ENCODE measurements at regions not wholly inside any gene's neighbourhood (a gene's known extent, or its start where the extent isn't known, plus 50 kb on each side); places are given as distances from the start of the nearest gene placed in this dataset.

DNA sequence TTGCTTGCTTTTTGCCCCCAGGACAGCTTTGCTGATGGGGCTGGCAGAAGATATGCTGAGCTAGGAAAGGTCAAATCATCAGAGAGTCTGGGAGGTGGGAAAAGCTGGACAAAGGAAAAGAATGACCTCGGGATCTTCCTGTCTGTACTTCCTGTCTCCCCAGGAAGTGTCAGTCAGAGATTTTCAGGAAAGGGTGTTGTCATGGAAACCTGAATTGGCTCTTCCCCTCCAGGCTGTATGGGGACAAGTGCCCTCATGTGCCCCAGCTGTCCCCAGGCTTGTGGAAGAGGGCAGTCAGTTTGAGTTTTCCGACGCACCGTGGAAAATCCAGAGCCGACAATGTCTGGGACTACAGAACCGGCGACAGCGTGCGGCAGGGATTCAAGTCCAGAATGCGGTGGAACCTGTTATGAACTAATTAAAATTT is 122.7 kb upstream of the ZFHX3 start:
- FAIRE-seq (no peak), DNase-seq (ENCODE audit: insufficient read length) (no peak)
- TF ChIP-seq TAF1 (IDR thresholded peaks at IDR 0.05; ENCODE audit: borderline replicate concordance, low read depth, low read length) (no peak), POLR2AphosphoS5 (IDR thresholded peaks at IDR 0.05; ENCODE audit: low read depth, low read length) (no peak), POLR2A (IDR thresholded peaks at IDR 0.05; ENCODE audit: low read depth, low read length) (no peak)

DNA sequence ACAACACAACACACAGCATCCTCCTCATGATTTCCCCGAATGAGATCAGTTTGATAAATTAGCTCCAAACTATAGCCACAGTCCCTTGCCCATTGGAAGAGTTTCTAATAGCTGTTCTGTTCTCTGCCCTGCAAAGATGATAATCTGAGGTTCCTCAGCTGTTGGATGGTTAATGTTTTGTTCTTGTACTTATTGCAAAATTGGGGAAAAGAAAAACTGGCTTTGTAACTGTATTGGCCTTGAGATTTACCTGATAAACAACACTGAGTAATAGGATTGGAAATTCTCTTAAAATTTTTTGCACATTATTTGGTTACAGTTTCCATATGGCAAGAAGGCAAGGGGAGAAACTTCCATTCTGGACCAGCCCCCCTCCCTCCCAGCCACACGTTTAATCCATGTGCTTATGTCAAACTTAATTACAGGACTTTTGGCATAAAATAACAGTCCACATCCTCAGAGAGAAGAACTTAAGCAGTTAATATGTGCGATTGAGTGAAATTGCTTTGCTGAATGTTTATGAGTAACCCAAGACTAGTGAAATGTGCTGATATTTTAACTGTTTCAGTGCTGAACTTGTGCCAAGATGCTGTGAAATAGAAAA is 119.1 kb upstream of the ZFHX3 start:
- no peak for TF ChIP-seq TAF1 (IDR thresholded peaks at IDR 0.05; ENCODE audit: borderline replicate concordance, low read depth, low read length)
- TF ChIP-seq POLR2AphosphoS5 (IDR thresholded peaks at IDR 0.05; ENCODE audit: low read depth, low read length): no peak
- no peak for TF ChIP-seq POLR2A (IDR thresholded peaks at IDR 0.05; ENCODE audit: low read depth, low read length)
- FAIRE-seq (no peak), DNase-seq (ENCODE audit: insufficient read length) (no peak)

DNA sequence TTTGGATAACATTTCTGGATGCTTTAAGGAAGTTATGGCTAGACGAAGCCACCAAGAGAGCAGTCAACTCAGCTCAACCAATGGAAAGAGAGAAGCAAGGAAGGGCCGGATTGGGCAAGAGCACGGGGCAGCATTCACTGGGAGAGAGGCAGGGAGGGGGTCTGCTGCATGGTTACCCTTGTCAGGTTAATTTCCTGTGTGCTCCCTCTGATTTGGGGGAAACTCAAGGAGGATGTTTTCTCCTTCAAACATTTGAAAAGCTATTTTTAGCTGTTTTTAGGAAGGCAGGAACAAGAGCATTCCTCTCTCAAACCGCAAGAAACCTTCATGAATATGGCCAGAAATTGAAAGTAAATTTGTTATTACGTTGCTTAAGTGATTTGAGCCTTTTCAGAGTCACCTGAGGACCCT is 118.5 kb upstream of the ZFHX3 start:
- no peak for TF ChIP-seq POLR2AphosphoS5 (IDR thresholded peaks at IDR 0.05; ENCODE audit: low read depth, low read length)
- TF ChIP-seq TAF1 (IDR thresholded peaks at IDR 0.05; ENCODE audit: borderline replicate concordance, low read depth, low read length): no peak
- TF ChIP-seq POLR2A (IDR thresholded peaks at IDR 0.05; ENCODE audit: low read depth, low read length): no peak
- DNase-seq (ENCODE audit: insufficient read length): no peak
- FAIRE-seq: no peak

DNA sequence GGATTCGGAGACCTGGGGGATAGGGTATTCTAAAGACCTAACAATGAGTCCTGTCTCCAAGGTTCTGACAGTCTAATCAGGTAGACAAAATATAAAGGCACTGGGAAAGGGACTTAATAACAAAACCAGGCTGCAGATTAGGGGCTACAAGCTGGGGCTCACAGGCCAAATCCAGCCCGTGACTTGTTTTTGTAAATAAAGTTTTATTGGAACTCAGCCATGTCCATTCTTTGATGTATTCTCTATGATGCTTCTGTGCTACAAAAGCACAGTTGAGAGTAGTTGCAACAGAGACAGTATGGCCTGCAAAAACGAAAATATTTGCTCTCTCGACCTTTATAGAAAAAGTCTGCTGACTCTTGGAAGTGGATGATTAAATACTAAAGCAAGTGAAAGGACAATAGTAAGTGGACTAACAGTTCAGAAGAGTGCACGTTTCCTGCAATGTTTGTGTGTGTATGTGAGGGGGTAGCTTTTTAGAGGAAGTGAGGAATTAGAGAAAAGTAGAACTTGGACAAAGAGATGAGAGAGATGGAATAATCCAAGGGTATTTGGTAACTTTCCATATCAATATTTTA is 115.4 kb upstream of the ZFHX3 start:
- DNase-seq (ENCODE audit: insufficient read length) (no peak), FAIRE-seq (no peak)
- TF ChIP-seq POLR2A (IDR thresholded peaks at IDR 0.05; ENCODE audit: low read depth, low read length): no peak
- no peak for TF ChIP-seq TAF1 (IDR thresholded peaks at IDR 0.05; ENCODE audit: borderline replicate concordance, low read depth, low read length)
- TF ChIP-seq POLR2AphosphoS5 (IDR thresholded peaks at IDR 0.05; ENCODE audit: low read depth, low read length): no peak

DNA sequence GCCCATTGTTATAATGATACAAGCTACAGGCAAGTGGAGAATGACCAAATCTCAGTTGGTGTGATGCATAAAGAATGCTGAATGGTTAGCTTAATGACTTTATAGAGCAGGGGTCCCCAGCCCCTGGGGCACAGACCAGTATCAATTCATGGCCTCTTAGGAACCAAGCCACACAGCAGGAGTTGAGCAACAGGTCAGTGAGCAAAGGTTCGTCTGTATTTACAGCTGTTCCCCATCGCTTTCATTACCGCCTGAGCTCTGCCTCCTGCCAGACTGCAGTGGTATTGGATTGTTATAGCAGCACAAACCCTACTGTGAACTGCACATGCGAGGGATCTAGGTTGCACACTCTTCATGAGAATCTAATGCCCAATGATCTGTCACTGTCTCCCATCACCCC is 114.0 kb upstream of the ZFHX3 start:
- DNase-seq (ENCODE audit: insufficient read length) (no peak), FAIRE-seq (no peak)
- TF ChIP-seq POLR2AphosphoS5 (IDR thresholded peaks at IDR 0.05; ENCODE audit: low read depth, low read length) (no peak), POLR2A (IDR thresholded peaks at IDR 0.05; ENCODE audit: low read depth, low read length) (no peak), TAF1 (IDR thresholded peaks at IDR 0.05; ENCODE audit: borderline replicate concordance, low read depth, low read length) (no peak)

DNA sequence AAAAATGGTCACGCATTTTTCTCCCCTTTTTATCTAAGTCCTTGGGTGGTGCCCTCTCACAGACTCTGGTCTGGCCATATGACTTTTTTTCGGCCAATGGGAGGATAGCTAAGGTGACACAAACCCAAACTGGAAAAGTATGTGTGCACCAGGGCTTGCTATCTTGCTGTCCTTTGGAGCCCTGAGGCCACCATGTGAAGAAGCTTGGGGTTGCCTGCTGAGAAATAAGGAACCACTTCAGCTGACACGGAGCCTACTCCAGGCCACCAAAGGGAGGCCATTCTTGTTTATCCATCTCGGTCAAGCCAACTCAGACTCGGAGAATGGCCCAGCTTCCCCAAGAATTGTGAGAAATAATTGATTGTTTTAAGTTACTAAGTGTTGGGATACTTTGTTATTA is 111.4 kb upstream of the ZFHX3 start:
- DNase-seq (ENCODE audit: insufficient read length) (no peak), FAIRE-seq (no peak)
- TF ChIP-seq POLR2AphosphoS5 (IDR thresholded peaks at IDR 0.05; ENCODE audit: low read depth, low read length) (no peak), POLR2A (IDR thresholded peaks at IDR 0.05; ENCODE audit: low read depth, low read length) (no peak), TAF1 (IDR thresholded peaks at IDR 0.05; ENCODE audit: borderline replicate concordance, low read depth, low read length) (no peak)

DNA sequence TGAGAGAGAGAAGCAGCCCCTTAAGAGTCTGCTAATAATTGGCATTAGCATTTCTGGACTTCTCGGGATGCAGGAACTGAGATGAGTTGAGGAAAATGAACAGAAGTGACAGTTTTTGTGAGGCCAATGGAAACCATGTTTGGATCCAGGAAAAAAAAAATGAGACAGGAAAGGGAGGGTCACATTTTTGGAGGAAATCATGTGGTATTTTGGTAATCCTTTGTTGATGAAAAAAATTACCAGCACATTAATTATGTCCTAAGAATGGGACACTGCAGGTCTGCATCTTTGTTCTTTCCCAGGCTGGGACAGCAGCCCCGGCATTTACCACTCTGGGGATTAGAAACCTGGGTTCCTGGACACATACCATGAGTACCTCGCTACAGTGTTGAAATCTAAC is 109.9 kb upstream of the ZFHX3 start:
- TF ChIP-seq TAF1 (IDR thresholded peaks at IDR 0.05; ENCODE audit: borderline replicate concordance, low read depth, low read length): no peak
- TF ChIP-seq POLR2A (IDR thresholded peaks at IDR 0.05; ENCODE audit: low read depth, low read length): no peak
- no peak for TF ChIP-seq POLR2AphosphoS5 (IDR thresholded peaks at IDR 0.05; ENCODE audit: low read depth, low read length)
- DNase-seq (ENCODE audit: insufficient read length) (no peak), FAIRE-seq (no peak)

DNA sequence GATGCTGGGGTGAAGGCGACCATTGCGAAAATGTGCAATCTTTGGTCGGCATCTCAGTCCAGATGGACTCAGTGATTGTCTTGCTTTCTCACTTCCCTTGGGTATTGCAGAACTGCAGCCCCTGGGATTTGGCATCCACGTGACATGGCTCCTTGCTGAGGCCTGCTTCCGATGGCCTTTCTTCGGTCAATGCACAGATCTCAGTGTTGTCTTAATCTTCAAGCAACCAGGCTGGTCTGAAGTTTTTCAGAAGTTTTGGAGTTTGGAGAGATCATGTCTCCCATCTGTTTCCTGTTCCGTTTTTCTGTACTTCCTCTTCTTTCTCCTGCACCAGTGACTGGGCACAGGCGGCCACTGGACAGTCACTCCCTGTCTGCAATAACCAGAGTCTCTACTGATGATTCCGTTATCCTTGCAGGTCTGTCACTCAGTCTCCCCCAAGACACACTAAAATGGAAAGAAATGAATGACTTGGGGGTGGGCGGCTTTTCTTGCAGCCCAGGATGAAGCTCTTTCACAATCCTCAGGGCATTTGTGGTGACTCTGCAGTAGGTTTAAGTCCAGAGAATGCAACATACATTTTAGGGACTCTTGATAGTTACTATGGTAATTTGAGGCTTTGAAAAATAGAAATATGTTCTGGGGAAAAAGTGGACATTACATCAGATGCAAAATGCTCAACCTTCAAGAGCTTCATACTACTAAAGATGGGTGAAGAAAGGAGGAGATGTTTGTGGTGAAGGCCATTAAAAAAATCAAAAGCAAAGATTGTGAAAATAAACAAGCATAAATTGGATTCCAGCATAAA is 106.3 kb upstream of the ZFHX3 start:
- DNase-seq (ENCODE audit: insufficient read length) (no peak), FAIRE-seq (no peak)
- TF ChIP-seq POLR2AphosphoS5 (IDR thresholded peaks at IDR 0.05; ENCODE audit: low read depth, low read length) (no peak), POLR2A (IDR thresholded peaks at IDR 0.05; ENCODE audit: low read depth, low read length) (no peak), TAF1 (IDR thresholded peaks at IDR 0.05; ENCODE audit: borderline replicate concordance, low read depth, low read length) (no peak)

DNA sequence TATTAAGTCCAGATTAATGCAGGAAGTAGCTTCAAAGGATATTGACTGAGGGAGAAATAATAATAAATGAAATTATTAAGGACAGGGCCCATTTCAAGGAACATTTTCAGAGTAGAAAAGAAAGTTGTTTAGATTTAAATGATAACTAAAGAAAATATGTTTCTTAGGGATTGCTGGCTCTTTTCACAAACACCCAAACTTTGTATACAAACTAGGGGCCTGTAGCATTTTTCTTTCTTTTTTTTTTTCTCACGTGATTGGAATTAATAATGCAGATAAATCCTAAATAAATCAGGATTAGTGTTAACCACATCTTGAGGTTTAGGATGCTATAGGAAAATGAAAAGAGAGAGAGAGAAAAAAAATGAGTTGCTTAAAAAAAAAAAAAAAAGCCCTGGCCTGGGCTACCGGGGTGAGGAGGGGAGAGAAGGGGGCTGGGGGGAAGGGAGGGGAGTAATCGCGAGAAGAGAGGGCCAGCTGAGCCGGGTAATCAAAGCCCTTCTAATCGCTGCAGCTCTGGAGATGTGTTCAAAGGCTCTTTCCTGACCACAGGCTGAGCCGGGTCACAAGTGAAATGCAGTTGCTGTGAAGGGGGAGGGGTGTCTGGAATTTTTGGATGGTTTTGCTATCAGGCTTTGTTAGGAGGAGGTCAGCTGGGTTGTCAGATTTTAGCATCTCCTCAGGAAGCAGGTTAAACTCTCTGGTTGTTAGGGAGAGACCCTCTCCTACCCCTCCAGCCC is 104.6 kb upstream of the ZFHX3 start:
- FAIRE-seq: no peak
- TF ChIP-seq TAF1 (IDR thresholded peaks at IDR 0.05; ENCODE audit: borderline replicate concordance, low read depth, low read length) (no peak), POLR2A (IDR thresholded peaks at IDR 0.05; ENCODE audit: low read depth, low read length) (no peak), POLR2AphosphoS5 (IDR thresholded peaks at IDR 0.05; ENCODE audit: low read depth, low read length) (no peak)
- DNase-seq (ENCODE audit: insufficient read length): no peak

DNA sequence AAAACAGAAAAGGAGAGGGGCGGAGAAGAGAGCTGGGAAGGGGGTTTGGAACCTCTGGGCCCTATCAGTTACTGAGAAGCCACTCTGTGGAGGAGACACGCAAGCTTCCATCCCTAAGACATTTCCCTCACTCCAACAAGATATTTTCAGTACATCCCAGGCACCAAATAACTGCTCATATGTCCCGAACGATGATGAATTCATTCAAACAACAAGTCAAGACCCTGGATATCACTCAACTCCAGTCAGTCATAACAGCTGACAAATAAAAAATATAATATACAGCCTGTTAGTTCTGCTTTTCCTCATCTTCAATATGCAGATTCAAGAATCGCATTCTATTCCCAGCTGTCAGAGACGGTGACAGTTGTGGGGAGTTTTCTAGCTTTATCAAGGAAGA is 104.0 kb upstream of the ZFHX3 start:
- TF ChIP-seq POLR2A (IDR thresholded peaks at IDR 0.05; ENCODE audit: low read depth, low read length) (no peak), TAF1 (IDR thresholded peaks at IDR 0.05; ENCODE audit: borderline replicate concordance, low read depth, low read length) (no peak), POLR2AphosphoS5 (IDR thresholded peaks at IDR 0.05; ENCODE audit: low read depth, low read length) (no peak)
- FAIRE-seq (no peak), DNase-seq (ENCODE audit: insufficient read length) (no peak)

DNA sequence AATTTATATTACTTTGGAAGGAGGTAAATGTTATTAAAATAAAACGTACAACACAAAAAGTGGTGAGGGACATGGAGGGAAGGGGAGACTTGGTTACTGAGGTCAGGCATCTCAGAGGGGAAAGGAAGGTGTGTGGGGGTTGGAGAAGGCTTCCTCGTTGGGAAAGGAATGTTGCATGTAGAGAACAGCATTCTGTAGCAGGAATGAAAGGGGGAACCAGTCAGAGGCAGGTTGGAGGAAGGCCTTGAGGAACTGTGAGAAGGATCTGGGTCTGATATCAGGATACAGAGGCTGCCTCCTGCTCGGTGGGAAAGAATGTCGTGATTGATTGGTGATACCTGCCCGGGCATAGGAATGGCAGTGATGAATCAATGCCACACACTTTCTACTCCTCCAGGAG is 103.3 kb upstream of the ZFHX3 start:
- FAIRE-seq (no peak), DNase-seq (ENCODE audit: insufficient read length) (no peak)
- TF ChIP-seq TAF1 (IDR thresholded peaks at IDR 0.05; ENCODE audit: borderline replicate concordance, low read depth, low read length) (no peak), POLR2A (IDR thresholded peaks at IDR 0.05; ENCODE audit: low read depth, low read length) (no peak), POLR2AphosphoS5 (IDR thresholded peaks at IDR 0.05; ENCODE audit: low read depth, low read length) (no peak)
